ENCODE measurements at regions not wholly inside any gene's neighbourhood (a gene's known extent, or its start where the extent isn't known, plus 50 kb on each side); places are given as distances from the start of the nearest gene placed in this dataset.

DNA sequence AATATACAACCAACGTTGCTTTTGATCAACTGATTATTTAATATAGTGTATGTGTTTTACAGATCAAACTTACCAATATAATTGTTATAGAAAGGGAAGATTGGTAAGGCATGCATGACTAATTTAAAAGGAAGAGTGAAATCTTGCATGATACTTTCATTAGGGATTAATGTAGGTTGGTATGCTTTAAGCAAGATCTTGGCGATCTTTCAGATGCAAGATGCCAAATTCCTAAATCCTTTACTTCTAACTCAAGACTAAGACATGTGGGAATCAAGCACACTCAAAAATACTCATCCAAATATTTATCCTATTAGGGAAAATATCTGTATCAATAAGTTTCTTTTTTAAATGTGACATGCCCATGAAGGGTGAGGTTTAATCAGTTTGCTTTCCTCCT is 321.4 kb upstream of the MEOX2 start:
- TF ChIP-seq, protein P1, sequence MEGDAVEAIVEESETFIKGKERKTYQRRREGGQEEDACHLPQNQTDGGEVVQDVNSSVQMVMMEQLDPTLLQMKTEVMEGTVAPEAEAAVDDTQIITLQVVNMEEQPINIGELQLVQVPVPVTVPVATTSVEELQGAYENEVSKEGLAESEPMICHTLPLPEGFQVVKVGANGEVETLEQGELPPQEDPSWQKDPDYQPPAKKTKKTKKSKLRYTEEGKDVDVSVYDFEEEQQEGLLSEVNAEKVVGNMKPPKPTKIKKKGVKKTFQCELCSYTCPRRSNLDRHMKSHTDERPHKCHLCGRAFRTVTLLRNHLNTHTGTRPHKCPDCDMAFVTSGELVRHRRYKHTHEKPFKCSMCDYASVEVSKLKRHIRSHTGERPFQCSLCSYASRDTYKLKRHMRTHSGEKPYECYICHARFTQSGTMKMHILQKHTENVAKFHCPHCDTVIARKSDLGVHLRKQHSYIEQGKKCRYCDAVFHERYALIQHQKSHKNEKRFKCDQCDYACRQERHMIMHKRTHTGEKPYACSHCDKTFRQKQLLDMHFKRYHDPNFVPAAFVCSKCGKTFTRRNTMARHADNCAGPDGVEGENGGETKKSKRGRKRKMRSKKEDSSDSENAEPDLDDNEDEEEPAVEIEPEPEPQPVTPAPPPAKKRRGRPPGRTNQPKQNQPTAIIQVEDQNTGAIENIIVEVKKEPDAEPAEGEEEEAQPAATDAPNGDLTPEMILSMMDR (IDR thresholded peaks at IDR 0.05; ENCODE audit: borderline replicate concordance, extremely low read depth, low read length, poor library complexity, severe bottlenecking) = no peak
- TF ChIP-seq EZH2 (IDR thresholded peaks at IDR 0.05; ENCODE audit: borderline replicate concordance, low read depth, low read length, severe bottlenecking) = no peak
